Neural progenitor cell (in vitro differentiated cells): ENCODE measurements at regions not wholly inside any gene's neighbourhood (a gene's known extent, or its start where the extent isn't known, plus 50 kb on each side); places are given as distances from the start of the nearest gene placed in this dataset.

ENCODE experiments used
- DNase-seq: peaks from one replicate; pipeline ENCODE4 v3.0.0-alpha.2; 2016; ENCODE audit warnings: low spot score
- H2AFZ ChIP-seq: fragments of 200-600 bp; sonication (generic); replicated peaks from 2 replicates; pipeline ENCODE4 v1.6.1; 2016; ENCODE audit warnings: antibody characterized with exemption
- H3F3A ChIP-seq: fragments of 200-600 bp; sonication (generic); 2 replicates; pipeline ENCODE4 v1.6.1; 2016; ENCODE audit warnings: antibody characterized with exemption, low read depth
- H3K27ac ChIP-seq: fragments of 200-600 bp; sonication (generic); 2 replicates; pipeline ENCODE4 v1.5.1; 2016; ENCODE audit warnings: mild to moderate bottlenecking
- H3K27me3 ChIP-seq: fragments of 200-600 bp; sonication (generic); 2 replicates; pipeline ENCODE4 v1.6.1; 2016; ENCODE audit warnings: mild to moderate bottlenecking, moderate library complexity
- H3K36me3 ChIP-seq: fragments of 200-600 bp; sonication (generic); 2 replicates; pipeline ENCODE4 v1.5.1; 2016
- H3K4me1 ChIP-seq: fragments of 200-600 bp; sonication (generic); 2 replicates; pipeline ENCODE4 v1.6.1; 2016; ENCODE audit warnings: mixed run types
- H3K4me2 ChIP-seq: fragments of 200-600 bp; sonication (generic); 2 replicates; pipeline ENCODE4 v1.6.1; 2016
- H3K4me3 ChIP-seq: fragments of 200-600 bp; sonication (generic); 2 replicates; pipeline ENCODE4 v1.5.1; 2016
- H3K79me2 ChIP-seq: fragments of 200-600 bp; sonication (generic); 2 replicates; pipeline ENCODE4 v1.6.1; 2016; ENCODE audit warnings: low read depth
- H3K9ac ChIP-seq: fragments of 200-600 bp; sonication (generic); 2 replicates; pipeline ENCODE4 v1.6.1; 2016
- H3K9me3 ChIP-seq: fragments of 200-600 bp; sonication (generic); 2 replicates; pipeline ENCODE4 v1.5.1; 2016; ENCODE audit warnings: low read depth
- H4K20me1 ChIP-seq: fragments of 200-600 bp; sonication (generic); 2 replicates; pipeline ENCODE4 v1.6.1; 2016; ENCODE audit warnings: low read depth
- H3K27ac Mint-ChIP-seq: 3 replicates; pipeline ENCODE4 v1.8.0; 2021; ENCODE audit warnings: mixed read lengths
- H3K27me3 Mint-ChIP-seq: 2 replicates; pipeline ENCODE4 v1.8.0; 2022; ENCODE audit warnings: low read depth, mild to moderate bottlenecking, inconsistent platforms, moderate library complexity, mixed read lengths; ENCODE audit not compliant: insufficient read depth
- H3K36me3 Mint-ChIP-seq: 3 replicates; pipeline ENCODE4 v1.8.0; 2021; ENCODE audit warnings: mixed read lengths
- H3K4me1 Mint-ChIP-seq: 3 replicates; pipeline ENCODE4 v1.8.0; 2021; ENCODE audit warnings: mixed read lengths
- H3K4me3 Mint-ChIP-seq: 3 replicates; pipeline ENCODE4 v1.8.0; 2021; ENCODE audit warnings: mild to moderate bottlenecking, moderate library complexity, mixed read lengths
- H3K9me3 Mint-ChIP-seq: 3 replicates; pipeline ENCODE4 v1.8.0; 2020; ENCODE audit warnings: mixed read lengths
- CTCF ChIP-seq: fragments of 200-600 bp; sonication (generic); IDR thresholded peaks from 2 replicates; pipeline ENCODE4 v1.5.1; 2017; ENCODE audit warnings: antibody characterized with exemption, mild to moderate bottlenecking
- EZH2 ChIP-seq: fragments of 200-600 bp; sonication (generic); IDR thresholded peaks from 2 replicates; pipeline ENCODE4 v1.6.1; 2017; ENCODE audit warnings: antibody characterized with exemption, mild to moderate bottlenecking, moderate library complexity
- EZH2phosphoT487 ChIP-seq: fragments of 200-600 bp; sonication (generic); IDR thresholded peaks from 2 replicates; pipeline ENCODE4 v1.6.1; 2017; ENCODE audit warnings: antibody characterized with exemption

- Mint-ChIP-seq H3K27ac (no peak overlapping the region), H3K36me3 (peaks cover 9% of the 10 kb centered on the region), H3K4me1 (peaks cover 40% of the 10 kb centered on the region), H3K9me3 (no peaks in the 10 kb centered on the region), H3K4me3 (no peak overlapping the region), H3K27me3 (peaks cover 6% of the 10 kb centered on the region)
- DNase-seq = peak; percentile 45
- Histone ChIP-seq H4K20me1 (peaks cover 64% of the 10 kb centered on the region), H3K4me2 (peak overlapping the region; percentile 55), H3K4me3 (no peak overlapping the region), H3K9me3 (no peaks in the 10 kb centered on the region), H3K27ac (peak overlapping the region; percentile 73), H2AFZ (no peak overlapping the region), H3F3A (peaks cover 35% of the 10 kb centered on the region), H3K36me3 (no peaks in the 10 kb centered on the region), H3K27me3 (no peaks in the 10 kb centered on the region), H3K4me1 (peaks cover 46% of the 10 kb centered on the region), H3K79me2 (peaks cover 100% of the 10 kb centered on the region), H3K9ac (no peak overlapping the region)
- TF ChIP-seq EZH2phosphoT487 (no peak), EZH2 (no peak), CTCF (no peak)
Measured at GRCh38 chr17:77480509-77481215, 339.9 kb downstream of the SEC14L1 start.

DNA sequence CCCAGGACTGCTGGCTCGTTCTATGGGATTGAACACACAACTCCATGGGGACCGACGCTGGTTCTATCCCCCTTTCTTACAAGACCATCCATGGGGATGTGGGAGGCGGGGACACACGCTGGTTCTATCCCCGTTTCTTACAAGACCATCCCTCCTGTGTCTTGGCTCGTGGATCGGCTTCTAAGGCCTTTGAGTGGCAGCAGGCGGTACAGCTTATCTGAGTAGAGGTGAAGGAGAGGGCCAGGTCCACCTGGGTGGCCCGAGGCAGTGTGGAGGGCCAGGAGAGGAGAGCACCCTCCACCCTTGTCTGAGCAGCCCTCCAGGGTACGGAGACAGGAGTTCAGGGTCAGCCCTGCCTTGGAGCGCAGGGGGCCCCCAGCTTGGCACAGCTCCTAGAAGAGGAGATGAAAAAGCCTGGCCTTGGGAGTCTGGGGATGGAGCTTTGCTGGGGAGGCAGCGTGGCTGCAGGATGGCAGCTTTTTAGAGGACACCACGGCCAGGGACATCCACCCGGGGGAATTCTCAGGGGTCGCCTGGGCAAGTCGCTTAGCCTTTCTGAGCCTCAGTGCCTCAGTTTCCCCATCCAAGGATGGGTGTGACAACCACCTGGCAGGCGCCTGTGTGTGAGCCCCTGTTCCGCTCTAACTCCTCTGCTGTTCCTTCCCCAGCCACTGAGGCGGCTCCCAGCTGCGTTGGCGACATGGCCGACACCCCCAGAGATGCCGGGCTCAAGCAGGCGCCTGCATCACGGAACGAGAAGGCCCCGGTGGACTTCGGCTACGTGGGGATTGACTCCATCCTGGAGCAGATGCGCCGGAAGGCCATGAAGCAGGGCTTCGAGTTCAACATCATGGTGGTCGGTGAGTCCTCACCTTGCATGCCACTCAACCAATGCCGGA, 341.0 kb downstream of the SEC14L1 start:
- TF ChIP-seq CTCF (no peak), EZH2 (no peak), EZH2phosphoT487 (no peak)
- Histone ChIP-seq H2AFZ (no peak overlapping the region), H3K27ac (no peak overlapping the region)

DNA sequence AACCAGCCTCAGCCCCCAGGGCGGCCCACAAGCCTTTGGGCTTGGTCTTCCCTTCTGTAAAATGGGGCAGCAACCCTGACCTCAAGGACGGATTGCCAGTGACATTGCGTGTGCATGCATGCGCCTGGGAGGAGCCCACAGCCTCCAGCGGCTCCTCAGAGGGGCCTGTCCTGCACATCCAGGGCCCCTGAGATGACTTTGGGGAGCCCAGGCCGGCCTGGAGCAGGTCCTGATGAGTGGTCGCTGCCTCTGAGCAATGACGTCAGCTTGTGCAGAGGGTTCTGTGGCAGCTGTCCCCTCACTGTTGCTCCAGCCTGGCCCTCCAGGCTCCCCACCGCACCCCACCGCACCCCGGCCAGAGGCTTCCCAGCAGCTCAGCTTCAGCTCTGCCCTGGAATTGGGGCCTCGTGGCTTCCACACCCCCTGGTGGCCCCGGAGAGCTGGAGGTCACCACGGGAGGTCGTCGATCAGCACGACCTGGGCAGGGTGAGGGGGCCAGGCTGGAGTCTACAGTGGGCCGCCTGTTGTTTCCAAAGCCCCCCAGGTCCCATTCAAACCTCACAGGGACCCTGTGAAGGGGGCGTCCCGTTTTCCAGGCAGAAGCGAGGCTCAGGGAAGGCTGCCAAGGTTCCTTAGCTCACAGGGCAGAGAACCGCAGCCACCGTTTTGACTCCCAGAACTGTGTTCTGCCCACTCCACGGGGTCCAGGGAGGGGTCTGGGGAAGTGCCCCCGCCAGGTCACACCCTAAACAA, 341.8 kb downstream of the SEC14L1 start:
- H3K36me3 ChIP-seq = no peaks in the 10 kb centered on the region
- no peak overlapping the region for H3K4me3 ChIP-seq
- Mint-ChIP-seq H3K4me3 (no peak overlapping the region), H3K4me1 (peaks cover 27% of the 10 kb centered on the region), H3K27ac (no peak overlapping the region), H3K27me3 (peaks cover 10% of the 10 kb centered on the region), H3K9me3 (no peaks in the 10 kb centered on the region), H3K36me3 (peaks cover 14% of the 10 kb centered on the region)
- H4K20me1 ChIP-seq = peaks cover 52% of the 10 kb centered on the region
- TF ChIP-seq EZH2 (no peak), CTCF (no peak), EZH2phosphoT487 (no peak)
- H3K9me3 ChIP-seq = no peaks in the 10 kb centered on the region
- H3K4me1 ChIP-seq = peaks cover 30% of the 10 kb centered on the region
- H3K79me2 ChIP-seq = peaks cover 86% of the 10 kb centered on the region
- no peak overlapping the region for H2AFZ ChIP-seq
- no peak for DNase-seq
- H3F3A ChIP-seq = peaks cover 26% of the 10 kb centered on the region
- no peak overlapping the region for H3K4me2 ChIP-seq
- no peaks in the 10 kb centered on the region for H3K27me3 ChIP-seq
- H3K27ac ChIP-seq = no peak overlapping the region
- no peak overlapping the region for H3K9ac ChIP-seq

More for the DNA sequence above, 341.0 kb downstream of the SEC14L1 start:
- no peaks in the 10 kb centered on the region for H3K27me3 ChIP-seq
- Mint-ChIP-seq H3K27ac (peak overlapping the region; percentile 95), H3K4me1 (peaks cover 35% of the 10 kb centered on the region), H3K36me3 (peaks cover 14% of the 10 kb centered on the region), H3K4me3 (no peak overlapping the region), H3K27me3 (peaks cover 10% of the 10 kb centered on the region), H3K9me3 (no peaks in the 10 kb centered on the region)
- no peak overlapping the region for H3K4me3 ChIP-seq
- H4K20me1 ChIP-seq = peaks cover 57% of the 10 kb centered on the region
- no peaks in the 10 kb centered on the region for H3K36me3 ChIP-seq
- H3F3A ChIP-seq = peaks cover 34% of the 10 kb centered on the region
- no peaks in the 10 kb centered on the region for H3K9me3 ChIP-seq
- peaks cover 94% of the 10 kb centered on the region for H3K79me2 ChIP-seq
- DNase-seq = no peak
- no peak overlapping the region for H3K4me2 ChIP-seq
- peaks cover 38% of the 10 kb centered on the region for H3K4me1 ChIP-seq
- no peak overlapping the region for H3K9ac ChIP-seq
